HG03060 (cell line): ENCODE measurements at regions not wholly inside any gene's neighbourhood (a gene's known extent, or its start where the extent isn't known, plus 50 kb on each side); places are given as distances from the start of the nearest gene placed in this dataset.
A peak's percentile ranks its signal among the peaks of the same experiment; 100 is the strongest.
"Not testable (repeated sequence)": the region's sequence is repeated elsewhere in the genome, so short reads cannot be mapped to it uniquely, and the experiment has no call there.

ENCODE experiments used
- ATAC-seq: cut with Tn5 transposase; IDR thresholded peaks from one replicate; pipeline ENCODE4 v1.9.1; 2021; ENCODE audit warnings: low read depth, moderate number of reproducible peaks; ENCODE audit not compliant: unreplicated experiment

DNA sequence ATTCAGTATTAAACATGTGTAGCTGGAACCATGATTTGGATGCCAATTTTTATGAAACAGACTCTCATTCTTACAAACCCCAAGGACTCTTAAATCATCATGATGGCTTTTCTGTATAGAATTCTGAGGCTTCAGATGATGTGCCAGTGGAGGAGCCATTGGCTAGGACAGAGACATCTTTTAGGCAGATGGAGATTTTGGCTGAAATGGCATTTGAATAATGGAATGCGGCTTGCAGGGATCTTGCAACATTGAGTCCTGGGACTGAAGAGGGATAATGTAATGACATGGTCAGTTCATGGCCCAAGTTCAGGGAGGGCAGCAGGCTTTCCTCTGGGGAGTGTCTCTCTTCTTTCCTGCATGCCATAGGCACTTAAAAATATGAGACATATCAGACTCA, 172.4 kb downstream of the ABCA8 start:
- no peak for ATAC-seq

- no peak for ATAC-seq
Measured at GRCh38 chr17:68780596-68780995, 174.6 kb downstream of the ABCA8 start.

DNA sequence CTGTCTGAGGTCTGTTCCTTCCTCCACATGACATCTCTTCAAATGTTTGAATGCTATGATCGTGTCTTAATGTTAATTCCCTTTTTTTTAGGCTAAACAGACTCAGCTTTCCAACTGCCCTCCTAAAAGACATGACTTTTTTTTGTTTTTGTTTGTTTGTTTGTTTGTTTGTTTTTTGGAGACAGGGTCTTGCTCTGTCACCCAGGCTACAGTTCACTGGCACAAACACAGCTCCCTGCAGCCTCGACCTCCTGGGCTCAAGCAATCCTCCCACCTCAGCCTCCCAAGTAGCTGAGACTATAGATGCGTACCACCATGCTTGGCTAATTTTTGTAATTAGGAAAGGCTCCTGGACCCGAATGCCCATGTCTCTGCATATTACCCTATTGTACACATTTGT, 176.5 kb downstream of the ABCA8 start:
- ATAC-seq: no peak

- no peak for ATAC-seq
Measured at GRCh38 chr17:68777856-68778694, 176.9 kb upstream of the FAM20A start.

DNA sequence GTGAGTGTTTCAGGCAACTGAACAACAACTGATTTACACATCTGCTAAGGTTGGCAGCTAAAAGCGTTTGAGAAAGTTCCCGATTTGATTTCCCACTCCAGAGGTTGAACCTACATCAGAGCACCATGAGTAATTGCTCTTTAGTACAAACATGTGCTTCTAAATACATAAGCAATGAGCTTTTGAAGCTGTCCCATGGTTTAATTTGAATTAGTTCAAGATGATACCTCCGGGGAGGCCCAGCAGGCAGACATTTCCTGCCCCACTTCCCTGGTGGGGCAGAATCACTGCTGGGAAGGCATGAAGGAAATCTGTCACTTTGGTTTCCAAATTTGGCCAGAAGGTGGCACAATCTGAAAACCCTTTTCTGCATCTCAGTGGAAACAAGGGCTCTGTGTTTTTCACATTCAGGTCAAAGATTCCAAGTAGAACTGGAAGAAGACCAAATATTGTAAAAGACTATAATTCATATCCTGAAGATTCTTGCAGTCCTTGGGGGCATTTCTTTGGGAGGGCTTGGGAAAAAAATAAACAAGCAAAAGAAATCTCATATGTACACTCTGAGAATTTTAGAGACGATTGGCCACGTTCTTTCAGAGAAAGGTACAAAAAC, 176.2 kb upstream of the FAM20A start:
- no peak for ATAC-seq

- no peak for ATAC-seq
Measured at GRCh38 chr17:68776451-68776850, 175.3 kb upstream of the FAM20A start.

DNA sequence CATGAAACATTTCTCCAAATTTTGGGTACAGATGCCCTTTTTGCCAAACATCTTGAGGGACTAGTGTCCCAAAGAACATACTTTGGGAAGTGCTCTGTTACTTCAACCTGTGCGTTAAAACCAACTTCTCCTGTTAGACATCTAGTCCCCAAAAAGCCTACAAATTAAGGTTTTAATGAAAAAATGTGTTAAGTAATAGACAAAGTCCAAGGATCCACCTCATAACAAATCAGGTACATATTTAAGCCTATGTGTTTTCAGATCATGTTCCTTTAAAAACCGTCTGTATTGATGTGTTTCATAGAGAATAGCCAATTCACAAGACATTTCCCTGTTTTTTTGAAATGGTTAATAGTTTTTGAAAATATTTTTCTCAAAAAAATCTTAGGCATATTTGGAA, 174.8 kb upstream of the FAM20A start:
- ATAC-seq: no peak

GRCh38 chr17:68775318-68775717, 174.2 kb upstream of the FAM20A start:
- ATAC-seq: no peak

DNA sequence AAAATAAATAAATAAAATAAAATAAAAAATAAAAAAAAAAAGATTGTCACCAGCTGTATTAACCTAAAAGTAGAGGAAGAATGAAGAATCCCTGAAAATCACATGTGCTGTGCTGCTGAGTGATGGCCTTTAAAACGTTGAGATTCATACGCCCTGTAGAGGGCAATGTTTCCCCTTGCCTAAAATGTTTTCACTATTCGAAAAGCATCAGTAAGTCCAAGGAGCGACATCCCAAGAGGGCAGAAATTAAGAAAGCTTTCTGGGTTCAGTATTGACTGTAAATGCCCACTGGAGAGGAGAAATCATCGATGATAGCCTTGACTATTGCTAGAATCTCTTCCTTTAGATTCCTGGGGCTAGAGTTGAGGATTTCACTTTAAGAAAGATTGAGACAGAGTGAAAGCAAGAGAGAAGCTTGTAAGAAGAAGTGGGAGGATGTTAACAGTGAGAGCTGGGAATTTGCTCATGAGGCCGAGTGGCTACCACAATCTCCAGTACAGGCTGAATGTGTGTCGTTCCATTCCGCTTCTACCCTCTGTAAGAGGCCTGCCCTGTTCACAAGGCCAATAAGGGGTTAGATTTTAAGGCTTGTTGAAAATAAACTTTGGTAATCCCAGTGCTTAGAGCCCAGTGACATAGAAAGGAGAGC, 170.8 kb upstream of the FAM20A start:
- ATAC-seq: peak; percentile 49

GRCh38 chr17:68768804-68769203, 167.6 kb upstream of the FAM20A start:
- ATAC-seq: no peak

GRCh38 chr17:68766640-68767039, 165.5 kb upstream of the FAM20A start:
- no peak for ATAC-seq

- ATAC-seq: no peak
Measured at GRCh38 chr17:68763562-68763961, 162.4 kb upstream of the FAM20A start.

GRCh38 chr17:68762911-68763310, 161.7 kb upstream of the FAM20A start:
- no peak for ATAC-seq

GRCh38 chr17:68760141-68760475, 158.9 kb upstream of the FAM20A start:
- no peak for ATAC-seq

GRCh38 chr17:68759343-68760140, 158.4 kb upstream of the FAM20A start:
- ATAC-seq: peak; percentile 78

- no peak for ATAC-seq
Measured at GRCh38 chr17:68759002-68759342, 157.8 kb upstream of the FAM20A start.

DNA sequence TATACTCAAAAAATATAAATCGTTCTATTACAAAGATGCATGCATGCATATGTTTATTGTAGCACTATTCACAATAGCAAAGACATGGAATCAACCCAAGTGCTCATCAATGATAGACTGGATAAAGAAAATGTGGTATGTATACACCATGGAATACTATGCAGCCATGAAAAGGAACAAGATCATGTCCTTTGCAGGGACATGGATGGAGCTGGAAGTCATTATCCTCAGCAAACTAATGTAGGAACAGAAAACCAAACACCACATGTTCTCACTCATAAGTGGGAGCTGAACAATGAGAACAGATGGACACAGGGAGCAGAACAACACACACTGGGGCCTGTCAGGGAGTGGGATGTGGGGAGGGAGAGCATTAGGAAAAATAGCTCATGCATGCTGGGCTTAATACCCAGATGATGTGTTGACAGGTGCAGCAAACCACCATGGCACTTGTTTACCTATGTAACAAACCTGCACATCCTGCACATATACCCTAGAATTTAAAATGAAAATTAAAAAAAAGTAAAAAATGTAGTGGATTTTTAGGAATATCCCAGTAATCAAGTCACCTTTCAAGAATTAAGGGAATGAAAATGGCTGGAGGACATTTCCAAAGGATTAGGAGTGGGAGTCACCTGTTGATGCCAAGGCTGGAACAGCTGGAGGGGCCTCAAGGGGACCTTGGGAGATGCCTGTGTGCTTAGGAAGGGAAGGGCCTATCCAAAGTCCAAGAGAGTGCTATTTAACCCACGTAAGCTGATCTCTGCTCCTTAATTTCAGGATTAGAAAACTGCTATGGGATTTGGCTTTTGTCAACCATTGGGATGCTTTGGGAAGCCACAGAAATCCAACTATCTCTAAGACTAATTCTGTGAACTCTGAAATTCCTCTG, 156.9 kb upstream of the FAM20A start:
- ATAC-seq: not testable (repeated sequence)

DNA sequence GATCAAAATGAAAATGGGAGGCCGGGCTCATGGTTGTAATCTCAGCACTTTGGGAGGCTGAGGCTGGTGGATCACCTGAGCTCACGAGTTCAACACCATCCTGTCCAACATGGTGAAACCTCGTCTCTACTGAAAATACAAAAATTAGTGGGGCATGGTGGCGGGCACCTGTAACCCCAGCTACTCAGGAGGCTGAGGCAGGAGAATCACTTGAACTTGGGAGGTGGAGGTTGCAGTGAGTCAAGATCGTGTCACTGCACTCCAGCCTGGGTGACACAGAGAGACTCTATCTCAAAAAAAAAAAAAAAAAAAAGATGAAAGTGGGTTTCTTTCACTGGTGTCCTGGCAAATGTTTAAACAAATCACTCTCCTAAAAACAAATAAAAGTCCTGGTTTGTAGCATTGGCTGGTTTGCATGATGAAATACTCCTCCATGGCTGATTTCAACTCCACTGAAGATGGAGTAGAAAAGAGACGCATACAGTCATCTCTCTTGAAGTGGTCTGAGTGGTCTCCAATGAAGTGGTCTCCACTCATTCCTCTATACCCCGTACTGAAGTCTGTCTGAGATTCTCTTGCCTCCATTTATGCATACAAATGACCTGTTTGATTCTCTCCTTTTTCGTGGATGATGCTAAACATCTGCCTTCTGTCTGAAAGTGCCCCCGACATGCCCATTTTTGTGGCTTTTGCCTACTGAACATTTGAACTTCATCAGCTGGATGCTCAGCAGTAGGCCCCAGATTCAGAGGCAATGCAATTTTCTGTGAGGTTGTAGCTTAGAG, 153.0 kb upstream of the FAM20A start:
- no peak for ATAC-seq

DNA sequence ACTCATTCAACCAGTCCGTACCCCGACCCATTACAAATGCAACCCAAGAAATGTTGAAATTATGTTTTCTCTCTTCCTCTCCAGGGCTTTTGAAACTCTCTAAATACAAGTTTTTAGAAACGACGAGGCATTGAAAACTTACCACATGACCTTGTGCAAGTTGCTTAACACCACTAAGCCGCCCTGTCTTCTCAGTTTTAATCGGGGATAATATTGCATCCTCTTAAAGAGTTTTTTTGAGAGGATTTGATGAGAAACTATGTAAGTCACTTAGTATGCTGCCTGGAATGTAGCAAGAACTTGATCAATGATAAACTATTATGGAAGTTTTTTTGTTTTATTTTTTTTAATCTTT, 149.0 kb upstream of the FAM20A start:
- ATAC-seq: no peak
